ENCODE measurements at regions not wholly inside any gene's neighbourhood (a gene's known extent, or its start where the extent isn't known, plus 50 kb on each side); places are given as distances from the start of the nearest gene placed in this dataset.

DNA sequence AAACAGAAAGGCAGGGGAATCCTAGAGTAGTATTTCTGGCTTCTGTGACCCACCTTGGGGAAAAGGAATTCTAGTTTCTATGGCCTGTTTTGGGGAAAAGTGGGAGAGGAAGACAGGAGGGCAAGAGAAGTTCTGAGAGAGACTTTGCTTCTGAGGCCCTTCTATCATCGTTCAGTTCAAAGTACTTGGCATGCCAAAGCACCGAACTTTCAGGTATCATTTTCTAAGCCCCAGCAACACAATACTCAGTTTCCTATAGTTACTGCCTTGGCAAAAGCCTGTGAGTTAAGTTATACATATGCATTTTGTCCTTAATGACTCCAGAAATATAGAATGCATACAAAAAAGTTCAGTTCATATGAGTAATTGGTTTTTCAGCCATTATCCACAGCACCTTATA, 74.1 kb upstream of the CHD2 start:
- TF ChIP-seq EZH2phosphoT487 (conservative IDR thresholded peaks at IDR 0.05; ENCODE audit: low read length) (no peak), CTCF (IDR thresholded peaks at IDR 0.05; ENCODE audit: insufficient read depth, low read length, poor library complexity, severe bottlenecking) (no peak)

Data from SU-DHL-6 (cell line).